HUES64 (cell line): ENCODE measurements at regions not wholly inside any gene's neighbourhood (a gene's known extent, or its start where the extent isn't known, plus 50 kb on each side); places are given as distances from the start of the nearest gene placed in this dataset.
"Not testable (repeated sequence)": the region's sequence is repeated elsewhere in the genome, so short reads cannot be mapped to it uniquely, and the experiment has no call there.

Experiments used
- H3K27ac ChIP-seq: 2 replicates; pipeline ENCODE4 v1.7.0; 2013; ENCODE audit warnings: low read depth, low read length, inconsistent platforms
- H3K27me3 ChIP-seq: 2 replicates; pipeline ENCODE4 v1.6.1; 2013; ENCODE audit warnings: mild to moderate bottlenecking, low read length; ENCODE audit not compliant: insufficient read depth
- H3K36me3 ChIP-seq: 2 replicates; pipeline ENCODE4 v1.6.1; 2013; ENCODE audit warnings: mild to moderate bottlenecking, low read length; ENCODE audit not compliant: insufficient read depth
- H3K4me1 ChIP-seq: 2 replicates; pipeline ENCODE4 v1.6.1; 2013; ENCODE audit warnings: mild to moderate bottlenecking, low read length, moderate library complexity; ENCODE audit not compliant: insufficient read depth
- H3K4me3 ChIP-seq: 2 replicates; pipeline ENCODE4 v1.5.1; 2013; ENCODE audit warnings: mild to moderate bottlenecking, low read length, moderate library complexity
- H3K9ac ChIP-seq: 2 replicates; pipeline ENCODE4 v1.6.1; 2013; ENCODE audit warnings: mild to moderate bottlenecking, low read depth, low read length
- H3K9me3 ChIP-seq: 2 replicates; pipeline ENCODE4 v1.6.1; 2013; ENCODE audit warnings: low read depth, low read length; ENCODE audit not compliant: insufficient read depth
- WGBS: fragments of 150-250, 120-280 bp; methylation state at CpG from one replicate; pipeline ENCODE4 v1.1.7; 2013; ENCODE audit warnings: missing lambda C conversion rate; 5-methylcytosine and 5-hydroxymethylcytosine counted together

GRCh38 chr13:39821977-39822376, 166.5 kb downstream of the COG6 start:
- no peaks in the 10 kb centered on the region for H3K27me3 ChIP-seq
- H3K4me3 ChIP-seq: no peak overlapping the region
- H3K9ac ChIP-seq: no peak overlapping the region
- no peaks in the 10 kb centered on the region for H3K9me3 ChIP-seq
- WGBS: no CpG with 5 or more reads among the region's 1 CpG
- H3K27ac ChIP-seq: no peak overlapping the region
- H3K36me3 ChIP-seq: no peaks in the 10 kb centered on the region
- peaks cover 18% of the 10 kb centered on the region for H3K4me1 ChIP-seq

- WGBS: 80% methylated on average over 3 of the region's 3 CpGs
- Histone ChIP-seq H3K9ac (no peak overlapping the region), H3K4me3 (no peak overlapping the region), H3K4me1 (peaks cover 18% of the 10 kb centered on the region), H3K36me3 (no peaks in the 10 kb centered on the region), H3K27me3 (no peaks in the 10 kb centered on the region), H3K27ac (no peak overlapping the region), H3K9me3 (no peaks in the 10 kb centered on the region)
Observed at GRCh38 chr13:39822437-39822836, 167.0 kb downstream of the COG6 start.

DNA sequence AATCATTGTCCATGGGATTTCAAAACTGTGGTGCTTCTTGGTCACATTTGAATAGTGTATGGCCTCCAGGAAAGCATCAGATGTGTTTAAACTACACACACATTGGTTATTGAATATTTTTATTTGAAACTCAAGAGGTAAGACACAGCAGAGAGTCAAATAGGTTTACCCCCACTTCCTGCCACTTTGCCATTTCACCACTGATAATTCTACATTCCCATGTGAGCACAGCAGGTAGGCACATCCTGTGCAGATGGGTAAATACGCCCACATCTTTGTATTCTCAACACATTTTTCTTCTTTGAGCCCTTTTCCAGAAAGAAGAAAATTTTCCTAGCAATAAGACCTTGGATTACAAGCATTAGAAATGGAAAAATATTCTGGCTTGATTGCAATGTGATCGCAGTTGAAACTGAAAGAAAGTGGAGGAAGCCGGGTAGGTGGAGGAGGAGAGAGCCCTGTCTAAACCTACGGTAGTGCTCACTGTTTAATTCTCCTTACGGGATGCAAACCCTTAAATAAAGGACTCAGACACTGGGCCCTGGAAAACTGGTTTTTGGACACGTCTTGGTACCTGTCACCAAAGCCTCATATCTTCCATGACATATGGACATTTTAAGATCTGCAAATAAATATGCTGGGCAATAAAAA, 167.7 kb downstream of the COG6 start:
- no peak overlapping the region for H3K27ac ChIP-seq
- WGBS: 90% methylated on average over 6 of the region's 6 CpGs
- H3K9ac ChIP-seq: no peak overlapping the region
- H3K27me3 ChIP-seq: no peaks in the 10 kb centered on the region
- H3K4me3 ChIP-seq: no peak overlapping the region
- no peaks in the 10 kb centered on the region for H3K36me3 ChIP-seq
- peaks cover 18% of the 10 kb centered on the region for H3K4me1 ChIP-seq
- no peaks in the 10 kb centered on the region for H3K9me3 ChIP-seq

DNA sequence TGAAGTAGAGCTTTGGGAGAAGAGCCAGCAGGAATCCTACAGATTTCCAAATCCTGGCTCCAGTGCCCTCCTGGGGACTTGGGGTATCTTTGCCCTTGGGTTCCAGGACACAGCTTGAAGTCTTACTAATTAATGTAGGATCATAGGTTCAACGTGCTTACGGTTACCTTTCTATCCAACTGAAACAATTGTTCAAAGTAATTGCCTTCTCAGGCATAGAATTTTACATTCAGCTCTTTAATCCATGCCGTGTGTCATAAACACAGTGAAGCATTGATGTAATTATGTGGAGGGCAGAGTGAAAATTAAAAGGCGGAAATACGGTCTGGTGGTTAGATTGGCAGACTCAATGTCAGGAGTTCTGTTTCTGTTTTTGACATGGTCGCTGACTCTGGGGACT, 170.4 kb downstream of the COG6 start:
- no peaks in the 10 kb centered on the region for H3K36me3 ChIP-seq
- H3K9ac ChIP-seq: no peak overlapping the region
- WGBS: 97% methylated on average over 6 of the region's 6 CpGs
- H3K27ac ChIP-seq: no peak overlapping the region
- no peaks in the 10 kb centered on the region for H3K27me3 ChIP-seq
- peaks cover 18% of the 10 kb centered on the region for H3K4me1 ChIP-seq
- 0 out of 2 replicates have a peak, but pooled peaks cover 5% of the 10 kb centered on the region for H3K9me3 ChIP-seq
- H3K4me3 ChIP-seq: no peak overlapping the region

DNA sequence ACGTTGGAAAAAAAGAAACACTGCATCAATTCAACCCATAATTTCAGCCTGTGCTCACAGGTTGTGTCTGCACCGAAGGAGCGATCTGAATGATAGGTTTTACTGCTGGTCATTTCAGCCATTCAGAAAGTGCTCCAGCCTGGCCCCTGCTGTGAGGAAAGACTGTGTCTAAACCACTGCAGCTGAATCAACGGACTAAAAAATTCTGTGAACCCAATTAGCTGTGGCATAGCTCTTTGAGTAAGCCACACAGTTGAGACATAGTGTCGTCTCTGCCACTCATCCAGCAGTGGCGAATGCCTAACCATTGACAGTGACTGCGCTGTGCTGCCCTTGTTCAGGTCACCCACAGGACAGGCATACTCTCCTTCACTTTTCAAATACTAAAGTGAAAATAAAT, 179.8 kb downstream of the COG6 start:
- 76% methylated on average over 7 of the region's 7 CpGs for WGBS
- no peak overlapping the region for H3K4me3 ChIP-seq
- no peaks in the 10 kb centered on the region for H3K36me3 ChIP-seq
- peak overlapping the region; percentile 4; the same call in 1 of the 2 replicates for H3K27ac ChIP-seq
- no peaks in the 10 kb centered on the region for H3K9me3 ChIP-seq
- no peaks in the 10 kb centered on the region for H3K27me3 ChIP-seq
- H3K9ac ChIP-seq: peak overlapping the region; percentile 17; the same call in 1 of the 2 replicates
- H3K4me1 ChIP-seq: peaks cover 14% of the 10 kb centered on the region

- H3K27me3 ChIP-seq: no peaks in the 10 kb centered on the region
- H3K4me3 ChIP-seq: no peak overlapping the region
- no peaks in the 10 kb centered on the region for H3K9me3 ChIP-seq
- no peak overlapping the region; the same call in 1 of the 2 replicates for H3K27ac ChIP-seq
- H3K36me3 ChIP-seq: no peaks in the 10 kb centered on the region
- WGBS: no CpG with 5 or more reads among the region's 2 CpGs
- H3K4me1 ChIP-seq: peaks cover 14% of the 10 kb centered on the region
- no peak overlapping the region for H3K9ac ChIP-seq
Observed at GRCh38 chr13:39836038-39836437, 180.6 kb downstream of the COG6 start.

- H3K9me3 ChIP-seq, H3K4me3 ChIP-seq, H3K36me3 ChIP-seq, H3K27me3 ChIP-seq, H3K9ac ChIP-seq, H3K27ac ChIP-seq: not testable (repeated sequence)
- WGBS: 100% methylated on average over 1 of the region's 1 CpG
- peaks cover 14% of the 10 kb centered on the region for H3K4me1 ChIP-seq
Observed at GRCh38 chr13:39837866-39838265, 182.4 kb downstream of the COG6 start.

GRCh38 chr13:39840201-39840600, 184.7 kb downstream of the COG6 start:
- no peaks in the 10 kb centered on the region for H3K36me3 ChIP-seq
- no peaks in the 10 kb centered on the region for H3K9me3 ChIP-seq
- H3K4me3 ChIP-seq: no peak overlapping the region
- 89% methylated on average over 3 of the region's 3 CpGs for WGBS
- H3K27me3 ChIP-seq: no peaks in the 10 kb centered on the region
- peaks cover 12% of the 10 kb centered on the region for H3K4me1 ChIP-seq
- H3K9ac ChIP-seq: no peak overlapping the region
- H3K27ac ChIP-seq: no peak overlapping the region

DNA sequence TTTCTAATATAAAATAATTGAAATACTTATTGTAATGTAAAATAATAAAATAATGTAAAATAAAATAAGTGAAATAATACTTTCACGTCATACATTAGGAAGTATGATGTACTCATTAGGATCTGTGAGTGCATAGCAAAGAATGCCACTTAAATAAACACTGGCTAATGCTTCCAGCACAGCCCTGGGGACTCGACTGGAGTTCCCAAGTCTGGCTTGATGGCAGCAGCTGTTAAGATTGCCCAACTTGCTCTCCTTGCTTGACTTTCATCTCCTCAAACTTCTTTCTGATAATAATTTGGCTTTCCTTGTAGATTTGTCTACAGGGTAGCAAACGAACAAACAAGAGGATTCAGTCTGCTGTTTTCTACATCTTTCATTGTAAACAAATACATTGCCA, 191.9 kb downstream of the COG6 start:
- Histone ChIP-seq H3K27me3 (no peaks in the 10 kb centered on the region), H3K9me3 (no peaks in the 10 kb centered on the region), H3K9ac (no peak overlapping the region), H3K36me3 (no peaks in the 10 kb centered on the region), H3K4me1 (no peaks in the 10 kb centered on the region), H3K27ac (no peak overlapping the region), H3K4me3 (no peak overlapping the region)
- 89% methylated on average over 3 of the region's 3 CpGs for WGBS

DNA sequence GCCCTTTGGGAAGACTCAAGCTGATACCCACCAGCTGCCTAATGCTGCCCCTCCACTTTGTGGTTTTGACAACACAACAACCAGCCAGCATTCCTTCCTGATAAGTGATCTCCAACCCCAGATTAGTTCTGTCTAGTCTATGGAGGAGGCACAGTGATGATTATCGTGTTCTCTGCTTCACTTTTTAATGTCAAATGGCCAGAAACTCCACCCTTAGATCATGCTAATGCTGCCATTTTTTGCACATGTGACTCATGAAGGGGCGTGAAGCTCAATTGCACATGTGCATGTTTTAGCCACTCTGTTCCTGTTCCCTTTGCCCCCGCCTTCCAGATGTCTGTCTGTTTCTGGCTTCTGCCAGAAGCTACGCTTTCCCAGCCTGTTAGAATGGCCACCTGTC, 199.8 kb downstream of the COG6 start:
- Histone ChIP-seq H3K9ac (no peak overlapping the region), H3K4me3 (no peak overlapping the region), H3K27ac (no peak overlapping the region), H3K36me3 (no peaks in the 10 kb centered on the region), H3K27me3 (no peaks in the 10 kb centered on the region), H3K9me3 (0 out of 2 replicates have a peak, but pooled peaks cover 6% of the 10 kb centered on the region), H3K4me1 (no peaks in the 10 kb centered on the region)
- WGBS: 93% methylated on average over 4 of the region's 4 CpGs

DNA sequence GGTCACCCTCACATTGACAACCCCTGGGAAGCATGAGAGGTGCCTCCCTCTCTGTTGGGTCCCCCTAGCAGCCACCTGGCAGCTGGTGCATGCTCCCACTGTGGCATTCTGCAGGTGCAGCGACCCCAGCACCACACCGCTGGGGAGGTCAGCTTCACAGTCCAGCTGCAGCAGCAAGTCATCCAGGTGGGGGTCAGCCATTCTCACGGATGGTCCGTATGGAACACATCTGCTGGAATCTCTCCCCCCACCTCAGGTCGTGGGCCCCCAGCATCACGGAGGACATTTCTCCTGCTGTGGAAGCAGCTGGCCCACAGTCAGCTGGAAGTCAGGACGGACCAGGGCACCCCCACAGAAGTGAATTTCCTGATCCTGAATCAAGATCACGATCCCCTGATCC, 201.3 kb downstream of the COG6 start:
- Histone ChIP-seq H3K36me3 (no peaks in the 10 kb centered on the region), H3K9ac (no peak overlapping the region), H3K9me3 (0 out of 2 replicates have a peak, but pooled peaks cover 6% of the 10 kb centered on the region), H3K27ac (no peak overlapping the region), H3K27me3 (no peaks in the 10 kb centered on the region), H3K4me3 (no peak overlapping the region), H3K4me1 (no peaks in the 10 kb centered on the region)
- WGBS: 94% methylated on average over 8 of the region's 8 CpGs

DNA sequence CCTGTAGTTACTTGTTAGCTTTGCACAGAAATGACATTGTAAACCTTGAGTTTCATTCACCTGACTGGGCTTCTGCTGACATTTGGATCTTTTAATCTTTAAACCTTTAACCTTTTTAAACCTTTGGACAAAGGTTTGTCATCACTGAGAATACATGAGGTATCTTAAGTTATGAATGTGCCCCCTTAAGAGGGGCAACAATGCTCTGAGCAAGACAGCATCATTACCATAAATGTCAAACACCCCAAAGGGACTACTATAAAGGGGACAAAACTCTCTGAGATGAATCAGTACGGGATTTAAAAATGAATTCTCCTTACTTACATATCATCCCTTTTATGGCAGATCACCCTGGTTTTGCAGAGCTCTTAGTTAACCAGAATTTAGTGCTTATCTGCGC, 203.3 kb downstream of the COG6 start:
- Histone ChIP-seq H3K9me3 (0 out of 2 replicates have a peak, but pooled peaks cover 4% of the 10 kb centered on the region), H3K36me3 (no peaks in the 10 kb centered on the region), H3K4me3 (no peak overlapping the region), H3K27me3 (no peaks in the 10 kb centered on the region), H3K9ac (no peak overlapping the region), H3K4me1 (no peaks in the 10 kb centered on the region), H3K27ac (no peak overlapping the region)
- WGBS: 92% methylated on average over 2 of the region's 2 CpGs
